Stimulated activated CD4-positive, alpha-beta T cell treated with anti-CD3 and anti-CD28 coated beads, TNF-alpha, amount 100 ng/mL, for 4 hours (primary cell): ENCODE measurements at regions not wholly inside any gene's neighbourhood (a gene's known extent, or its start where the extent isn't known, plus 50 kb on each side); places are given as distances from the start of the nearest gene placed in this dataset.

ENCODE experiments used
- DNase-seq, 3 experiments: peaks; one replicate each; pipeline ENCODE4 v3.0.0-alpha.2; 2020; ENCODE audit warnings: low read depth in 3 of 3

DNA sequence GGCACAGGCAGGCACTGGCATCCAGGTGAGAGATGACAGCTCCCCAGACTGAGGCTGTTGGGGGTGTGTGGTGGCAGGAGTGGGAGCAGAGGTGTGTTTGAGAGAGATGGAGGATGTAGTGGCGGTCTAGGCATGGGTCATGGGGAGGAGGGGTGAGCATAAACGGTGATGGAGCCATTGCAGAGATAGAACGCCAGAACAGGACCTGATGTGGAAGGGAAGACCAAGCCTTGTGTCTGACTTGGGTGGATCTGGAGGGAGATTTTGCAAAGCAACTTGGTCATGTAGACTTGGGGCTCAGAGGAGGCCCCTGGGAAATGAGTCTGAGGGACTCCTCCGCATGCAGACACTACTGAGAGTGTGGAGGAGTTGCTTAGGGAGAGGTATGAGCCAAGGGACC is 50.0 kb upstream of the CLDN5 start:
- DNase-seq = no peak

DNA sequence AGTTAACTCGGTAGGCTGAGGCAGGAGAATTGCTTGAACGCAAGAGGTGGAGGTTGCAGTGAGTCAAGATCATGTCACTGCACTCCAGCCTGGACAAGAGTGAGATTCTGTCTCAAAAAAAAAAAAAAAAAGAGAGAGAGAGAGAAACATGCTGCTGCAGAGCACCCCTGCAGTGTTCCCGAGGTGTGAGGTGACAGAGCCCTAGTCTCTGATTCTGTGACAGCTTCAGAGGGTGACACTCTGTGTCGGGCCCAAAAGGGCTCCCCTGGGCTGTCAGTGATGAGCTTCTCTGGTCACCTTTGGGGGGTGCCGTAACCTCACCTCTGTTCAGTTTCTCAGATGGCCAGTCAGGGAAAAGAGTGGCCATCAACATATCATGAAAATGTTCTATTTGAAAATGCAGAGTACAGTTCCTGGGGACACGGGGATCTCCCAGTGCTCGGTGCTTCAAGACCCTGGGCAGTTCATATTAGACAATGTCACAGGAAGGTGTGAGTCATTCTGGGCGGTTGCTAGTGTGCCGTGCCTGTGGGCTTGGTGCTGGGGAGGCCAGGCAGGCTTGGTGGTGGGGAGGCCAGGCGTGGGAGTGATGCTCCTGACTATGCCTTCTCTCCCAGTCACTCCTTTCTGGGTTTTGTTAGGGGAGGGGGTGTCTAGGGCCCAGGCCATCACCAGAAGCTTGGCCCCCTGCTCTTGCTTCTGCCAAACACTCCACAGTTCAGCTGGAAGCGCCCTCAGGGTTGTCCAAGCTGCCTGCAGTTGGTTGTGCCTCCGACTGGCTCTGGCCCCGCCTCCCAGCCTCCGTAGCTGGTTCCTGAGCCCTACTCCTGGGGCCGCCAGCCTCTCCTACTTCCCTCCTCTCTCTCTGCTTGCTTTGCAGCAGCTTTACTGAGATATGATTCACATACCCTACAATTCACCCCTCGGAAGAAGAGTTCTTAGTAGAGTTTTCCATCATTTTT is 52.5 kb upstream of the CLDN5 start:
- peak; percentile 25 to 49 (median 25) for DNase-seq

- DNase-seq = no peak
Observed at GRCh38 chr22:19577422-19577966, 53.3 kb upstream of the CLDN5 start.

GRCh38 chr22:19578180-19579004 is 54.2 kb upstream of the CLDN5 start:
- DNase-seq = no peak

- no peak for DNase-seq
Observed at GRCh38 chr22:19579115-19579811, 55.1 kb upstream of the CLDN5 start.

- no peak for DNase-seq
Observed at GRCh38 chr22:19579880-19580279, 55.7 kb upstream of the CLDN5 start.

- DNase-seq = no peak
Observed at GRCh38 chr22:19580291-19580890, 56.2 kb upstream of the CLDN5 start.

DNA sequence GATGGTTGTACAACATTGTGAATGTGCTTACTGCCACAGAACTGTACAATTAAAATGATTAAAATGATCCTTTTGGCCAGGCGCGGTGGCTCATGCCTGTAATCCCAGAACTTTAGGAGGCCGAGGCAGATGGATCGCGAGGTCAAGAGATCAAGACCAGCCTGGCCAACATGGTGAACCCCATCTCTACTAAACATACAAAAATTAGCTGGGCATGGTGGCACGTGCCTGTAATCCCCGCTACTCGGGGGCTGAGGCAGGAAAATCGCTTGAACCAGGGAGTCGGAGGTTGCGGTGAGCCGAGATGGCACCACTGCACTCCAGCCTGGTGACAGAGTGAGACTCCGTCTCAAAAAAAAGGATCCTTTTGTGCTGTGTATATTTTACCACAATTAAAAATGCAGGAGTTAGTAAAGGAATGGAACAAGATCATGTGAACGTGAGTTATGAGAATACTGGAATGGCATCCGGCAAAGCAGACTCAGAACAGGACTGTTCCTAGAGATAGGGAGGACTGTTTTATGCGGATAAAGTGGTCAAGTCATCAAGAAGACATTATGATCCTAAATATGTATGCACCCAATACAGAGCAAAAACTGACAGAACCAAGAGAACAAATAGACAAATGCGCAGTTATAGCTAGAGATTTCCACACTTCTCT is 58.0 kb upstream of the CLDN5 start:
- no peak for DNase-seq

- DNase-seq = no peak
Observed at GRCh38 chr22:19586922-19587684, 62.9 kb upstream of the CLDN5 start.

DNA sequence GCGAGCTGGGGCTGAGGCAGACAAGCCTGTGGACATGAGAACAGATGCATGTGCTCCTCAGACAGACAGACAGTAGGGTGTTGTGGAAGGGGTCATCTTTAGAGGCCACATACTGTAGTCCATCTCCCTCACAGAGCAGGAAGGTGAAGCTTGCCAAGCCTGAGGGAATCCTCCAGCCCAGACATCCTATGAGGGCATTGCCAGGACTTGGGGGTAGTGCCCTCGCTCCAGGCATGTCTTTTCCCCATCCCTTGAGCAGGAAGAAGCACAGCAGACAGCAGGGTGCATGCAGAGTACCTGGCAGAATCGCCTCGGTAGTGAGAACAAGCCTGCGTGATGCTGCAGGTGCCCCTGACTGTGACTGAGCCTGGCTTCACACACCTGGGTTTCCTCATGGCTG is 66.5 kb upstream of the CLDN5 start:
- DNase-seq = no peak

DNA sequence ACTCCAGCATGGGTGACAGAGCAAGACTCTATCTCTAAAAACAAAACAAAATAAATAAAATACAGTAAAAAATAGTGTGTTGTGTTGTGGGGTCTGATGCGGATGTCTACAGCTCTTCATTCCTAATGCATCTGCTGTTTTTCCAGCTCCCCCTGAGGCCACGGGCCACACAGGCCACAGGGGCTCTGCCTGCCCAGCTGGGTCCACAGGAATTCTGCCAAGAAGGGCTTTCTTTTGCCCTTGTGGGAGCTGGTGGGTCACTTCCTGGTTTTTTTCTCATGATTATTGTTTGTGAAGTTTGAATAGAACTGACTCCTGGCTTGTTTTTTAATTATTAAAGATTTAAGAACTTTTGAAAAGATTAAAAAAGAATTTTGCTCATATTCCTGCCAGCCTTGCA is 67.4 kb upstream of the CLDN5 start:
- no peak for DNase-seq

GRCh38 chr22:19592464-19592863 is 68.3 kb upstream of the CLDN5 start:
- DNase-seq = no peak

DNA sequence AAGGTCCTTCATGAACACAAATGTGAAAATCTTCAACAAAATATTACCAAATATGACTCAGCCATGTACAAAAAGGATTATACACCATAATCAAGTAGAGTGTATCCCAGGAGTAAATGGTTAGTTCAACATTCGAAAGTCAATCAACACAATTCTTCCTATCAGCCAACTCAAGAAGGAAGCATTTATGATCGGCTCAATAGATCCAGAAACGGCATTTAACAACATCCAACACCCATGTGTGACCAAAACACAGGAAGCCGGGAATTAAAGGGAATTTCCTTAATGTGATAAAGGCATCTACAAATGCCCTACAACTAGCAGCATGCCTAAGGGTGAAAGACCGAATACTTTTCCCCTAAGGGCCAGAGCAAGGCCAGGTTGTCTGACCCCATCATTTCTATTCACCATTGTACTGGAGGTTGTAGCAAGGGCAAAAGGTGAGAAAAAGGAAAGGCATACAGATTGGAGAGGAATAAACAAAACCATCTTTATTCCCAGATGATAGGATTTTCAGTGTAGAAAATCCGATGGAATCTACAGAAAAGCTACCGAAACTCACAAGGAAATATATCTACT is 69.9 kb upstream of the CLDN5 start:
- no peak for DNase-seq

DNA sequence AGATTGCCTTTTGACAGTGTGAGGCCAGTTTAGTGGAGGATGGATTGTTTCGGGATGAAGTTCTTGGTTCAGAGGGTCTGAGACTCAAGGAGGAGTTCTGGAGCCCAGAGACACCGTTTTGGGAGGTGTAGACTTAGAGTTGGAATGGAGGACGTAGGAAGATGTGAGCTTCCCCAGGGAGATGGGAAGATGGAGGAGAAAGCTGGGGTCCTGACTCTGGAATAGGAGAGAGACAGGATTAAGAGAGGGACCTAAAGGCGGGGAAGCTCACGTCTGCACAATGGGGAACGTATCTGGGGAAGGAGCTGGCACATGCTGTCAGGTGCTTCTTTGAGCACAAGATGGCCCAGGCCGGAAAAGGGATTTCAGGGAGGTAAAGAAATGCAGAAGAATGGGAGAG is 71.3 kb upstream of the CLDN5 start:
- DNase-seq = no peak

DNA sequence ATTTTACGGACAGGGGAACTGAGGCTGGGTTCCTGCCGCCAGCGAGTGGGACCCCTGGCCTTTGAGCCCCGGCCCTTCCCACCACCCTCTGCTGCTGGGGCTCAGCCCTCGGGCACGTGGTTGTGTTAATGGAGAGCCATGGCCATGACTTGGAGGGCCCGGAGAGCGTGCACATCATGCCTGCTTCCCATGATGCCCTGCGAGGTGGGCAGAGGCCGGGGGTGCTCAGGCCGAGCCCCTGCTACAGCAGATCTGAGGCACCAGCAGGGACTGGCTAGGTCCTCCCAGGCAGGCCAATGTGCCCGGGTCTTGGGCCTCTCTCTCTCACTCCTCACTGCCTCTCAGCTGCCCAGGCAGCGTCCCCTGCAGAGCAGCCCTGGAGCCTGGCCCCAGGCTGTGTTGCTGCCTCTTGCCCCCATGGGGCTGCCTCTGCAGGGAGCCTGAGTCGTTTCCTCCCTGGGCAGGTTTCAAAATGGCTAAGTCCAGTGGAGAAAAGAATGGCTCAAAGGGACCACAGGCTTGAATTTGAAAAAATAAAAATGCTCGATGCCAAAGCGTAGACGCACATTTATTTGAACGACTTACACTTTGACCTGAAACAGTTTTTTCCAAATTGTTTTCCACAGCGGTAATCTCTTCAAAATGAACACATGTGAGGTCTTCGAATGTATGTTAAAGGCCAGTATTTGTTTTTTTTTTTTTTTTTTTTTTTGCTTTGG is 72.6 kb upstream of the CLDN5 start:
- no peak for DNase-seq

- peak in 1 of 3 experiments; percentile 21 for DNase-seq
Observed at GRCh38 chr22:19597399-19597735, 73.2 kb upstream of the CLDN5 start.

- no peak for DNase-seq
Observed at GRCh38 chr22:19598054-19598855, 74.0 kb upstream of the CLDN5 start.

GRCh38 chr22:19599004-19599403 is 74.8 kb upstream of the CLDN5 start:
- no peak for DNase-seq
